CD8-positive, alpha-beta memory T cell (primary cell): ENCODE measurements at regions not wholly inside any gene's neighbourhood (a gene's known extent, or its start where the extent isn't known, plus 50 kb on each side); places are given as distances from the start of the nearest gene placed in this dataset.

Experiments
- CTCF ChIA-PET: fragments of 350-600 bp; sonication (Branson Sonifier 250); formaldehyde crosslinking; loops from one replicate; lab custom pipeline; 2021; ENCODE audit warnings: antibody characterized with exemption; lab: Charles Lee
- POLR2A ChIA-PET: fragments of 350-600 bp; sonication (Branson Sonifier 250); formaldehyde crosslinking; loops from one replicate; lab custom pipeline; 2021; ENCODE audit warnings: antibody characterized with exemption; lab: Charles Lee
- DNase-seq, 5 donors: peaks; one replicate each; pipeline versions ENCODE4 v3.0.0 to v3.0.0-alpha.2; 2020 to 2022; ENCODE audit warnings: mixed read lengths in 1 of 5
- H3K27ac ChIP-seq: one replicate; pipeline ENCODE4 v1.7.0; 2013; ENCODE audit warnings: low read depth, mild to moderate bottlenecking, low read length, moderate library complexity
- H3K27me3 ChIP-seq: 2 replicates; pipeline ENCODE4 v1.7.0; 2013; ENCODE audit warnings: low read length, mild to moderate bottlenecking; ENCODE audit not compliant: insufficient read depth, poor library complexity, severe bottlenecking
- H3K36me3 ChIP-seq: 2 replicates; pipeline ENCODE4 v1.7.0; 2013; ENCODE audit warnings: mild to moderate bottlenecking, low read length, moderate library complexity; ENCODE audit not compliant: insufficient read depth
- H3K4me1 ChIP-seq: 2 replicates; pipeline ENCODE4 v1.7.0; 2013; ENCODE audit warnings: mild to moderate bottlenecking, low read length, moderate library complexity; ENCODE audit not compliant: insufficient read depth
- H3K4me3 ChIP-seq: 2 replicates; pipeline ENCODE4 v1.7.0; 2013; ENCODE audit warnings: mild to moderate bottlenecking, low read length
- H3K9me3 ChIP-seq: 2 replicates; pipeline ENCODE4 v1.7.0; 2013; ENCODE audit warnings: mild to moderate bottlenecking, low read length
- H3K27ac Mint-ChIP-seq, 8 donors: one replicate each; pipeline ENCODE4 v1.8.0; 2020 to 2021; ENCODE audit warnings: mixed read lengths in 8 of 8, mild to moderate bottlenecking in 6 of 8, inconsistent platforms in 3 of 8, moderate library complexity in 3 of 8
- H3K27me3 Mint-ChIP-seq, 2 donors: one replicate each; pipeline ENCODE4 v1.8.0; 2020 to 2021; ENCODE audit warnings: mixed read lengths in 2 of 2, mild to moderate bottlenecking in 1 of 2, moderate library complexity in 1 of 2
- H3K36me3 Mint-ChIP-seq, 3 donors: one replicate each; pipeline ENCODE4 v1.8.0; 2020 to 2021; ENCODE audit warnings: mixed read lengths in 3 of 3, inconsistent platforms in 1 of 3, mild to moderate bottlenecking in 1 of 3
- H3K4me1 Mint-ChIP-seq, 3 donors: one replicate each; pipeline ENCODE4 v1.8.0; 2020 to 2021; ENCODE audit warnings: mixed read lengths in 3 of 3, inconsistent platforms in 1 of 3, mild to moderate bottlenecking in 1 of 3
- H3K4me3 Mint-ChIP-seq, 7 donors: one replicate each; pipeline ENCODE4 v1.8.0; 2020 to 2021; ENCODE audit warnings: mixed read lengths in 7 of 7, mild to moderate bottlenecking in 6 of 7, moderate library complexity in 4 of 7, inconsistent platforms in 2 of 7
- H3K9me3 Mint-ChIP-seq, 5 donors: one replicate each; pipeline ENCODE4 v1.8.0; 2020 to 2022; ENCODE audit warnings: mixed read lengths in 5 of 5, mild to moderate bottlenecking in 3 of 5, moderate library complexity in 2 of 5, inconsistent platforms in 1 of 5

- Histone ChIP-seq H3K9me3 (no peaks in the 10 kb centered on the region), H3K27ac (no peak overlapping the region), H3K4me1 (no peaks in the 10 kb centered on the region), H3K27me3 (no peaks in the 10 kb centered on the region), H3K36me3 (no peaks in the 10 kb centered on the region), H3K4me3 (no peak overlapping the region)
- peaks cover 0 to 12% (median 5%) of the 10 kb centered on the region in 5 donors for H3K9me3 Mint-ChIP-seq
- H3K27ac Mint-ChIP-seq: no peak overlapping the region
- ChIA-PET POLR2A (no interaction called here), CTCF (no interaction called here)
- H3K4me1 Mint-ChIP-seq: no peaks in the 10 kb centered on the region
- no peak for DNase-seq
- no peak overlapping the region for H3K4me3 Mint-ChIP-seq
- H3K27me3 Mint-ChIP-seq: peaks cover 0 to 1% of the 10 kb centered on the region in 2 donors
- no peaks in the 10 kb centered on the region for H3K36me3 Mint-ChIP-seq
These were observed 169.2 kb upstream of the APCDD1 start for GRCh38 chr18:10285283-10285640.

- ChIA-PET CTCF (no interaction called here), POLR2A (no interaction called here)
- Mint-ChIP-seq H3K36me3 (no peaks in the 10 kb centered on the region), H3K9me3 (peaks cover 0 to 12% (median 5%) of the 10 kb centered on the region in 5 donors), H3K27me3 (peaks cover 0 to 1% of the 10 kb centered on the region in 2 donors), H3K4me1 (no peaks in the 10 kb centered on the region), H3K27ac (no peak overlapping the region), H3K4me3 (no peak overlapping the region)
- Histone ChIP-seq H3K27me3 (no peaks in the 10 kb centered on the region), H3K27ac (no peak overlapping the region), H3K4me1 (no peaks in the 10 kb centered on the region), H3K9me3 (no peaks in the 10 kb centered on the region), H3K4me3 (no peak overlapping the region), H3K36me3 (no peaks in the 10 kb centered on the region)
- DNase-seq: no peak
These were observed 167.8 kb upstream of the APCDD1 start for GRCh38 chr18:10286580-10287150.

- Histone ChIP-seq H3K36me3 (no peaks in the 10 kb centered on the region), H3K4me1 (no peaks in the 10 kb centered on the region), H3K27me3 (no peaks in the 10 kb centered on the region), H3K27ac (no peak overlapping the region), H3K4me3 (no peak overlapping the region), H3K9me3 (no peaks in the 10 kb centered on the region)
- no peak overlapping the region for H3K4me3 Mint-ChIP-seq
- no peak overlapping the region for H3K27ac Mint-ChIP-seq
- DNase-seq: no peak
- no peaks in the 10 kb centered on the region for H3K36me3 Mint-ChIP-seq
- POLR2A ChIA-PET: no interaction called here
- H3K4me1 Mint-ChIP-seq: no peaks in the 10 kb centered on the region
- CTCF ChIA-PET: no interaction called here
- peaks cover 2 to 12% (median 5%) of the 10 kb centered on the region in 5 donors for H3K9me3 Mint-ChIP-seq
- H3K27me3 Mint-ChIP-seq: peaks cover 0 to 4% of the 10 kb centered on the region in 2 donors
These were observed 165.2 kb upstream of the APCDD1 start for GRCh38 chr18:10289251-10289650.

DNA sequence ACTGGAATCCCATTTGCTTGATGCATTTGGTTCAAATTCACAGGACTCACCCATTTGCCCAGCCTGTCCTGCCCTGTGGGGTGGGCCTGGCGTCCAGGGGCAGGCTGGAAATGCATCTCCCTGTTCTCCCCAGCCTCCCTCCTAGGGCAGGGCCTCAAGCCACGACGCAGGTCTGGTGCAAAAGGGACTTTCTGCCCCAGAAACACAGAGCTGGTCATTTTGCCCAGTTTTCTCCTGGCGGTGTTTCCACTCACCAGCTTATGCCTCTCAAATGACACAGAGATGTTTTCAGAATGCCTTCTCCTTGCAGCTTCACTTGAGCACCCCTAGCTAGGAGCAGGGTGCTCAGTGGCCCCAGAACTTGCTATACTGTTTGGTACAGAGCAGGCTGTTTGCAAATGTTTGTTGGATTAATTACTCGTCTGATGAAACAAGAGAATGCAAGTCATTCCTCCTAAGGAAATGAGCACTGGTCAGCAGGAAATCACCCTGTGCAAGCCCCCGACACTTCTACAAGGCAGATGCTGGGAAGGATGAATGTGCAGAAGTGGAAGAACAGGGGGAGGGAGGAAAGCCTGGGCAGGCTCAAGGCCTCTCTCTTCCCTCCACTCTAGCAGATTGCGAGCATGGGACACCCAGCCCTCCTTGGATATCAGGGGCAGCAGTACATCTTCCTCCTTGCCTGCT is 164.3 kb upstream of the APCDD1 start:
- Mint-ChIP-seq H3K36me3 (no peaks in the 10 kb centered on the region), H3K4me3 (no peak overlapping the region), H3K27ac (no peak overlapping the region), H3K9me3 (peaks cover 2 to 12% (median 5%) of the 10 kb centered on the region in 5 donors), H3K4me1 (no peaks in the 10 kb centered on the region), H3K27me3 (peaks cover 0 to 4% of the 10 kb centered on the region in 2 donors)
- Histone ChIP-seq H3K27ac (no peak overlapping the region), H3K4me3 (no peak overlapping the region), H3K27me3 (no peaks in the 10 kb centered on the region), H3K9me3 (no peaks in the 10 kb centered on the region), H3K36me3 (no peaks in the 10 kb centered on the region), H3K4me1 (no peaks in the 10 kb centered on the region)
- no peak for DNase-seq
- ChIA-PET POLR2A (no interaction called here), CTCF (no interaction called here)

DNA sequence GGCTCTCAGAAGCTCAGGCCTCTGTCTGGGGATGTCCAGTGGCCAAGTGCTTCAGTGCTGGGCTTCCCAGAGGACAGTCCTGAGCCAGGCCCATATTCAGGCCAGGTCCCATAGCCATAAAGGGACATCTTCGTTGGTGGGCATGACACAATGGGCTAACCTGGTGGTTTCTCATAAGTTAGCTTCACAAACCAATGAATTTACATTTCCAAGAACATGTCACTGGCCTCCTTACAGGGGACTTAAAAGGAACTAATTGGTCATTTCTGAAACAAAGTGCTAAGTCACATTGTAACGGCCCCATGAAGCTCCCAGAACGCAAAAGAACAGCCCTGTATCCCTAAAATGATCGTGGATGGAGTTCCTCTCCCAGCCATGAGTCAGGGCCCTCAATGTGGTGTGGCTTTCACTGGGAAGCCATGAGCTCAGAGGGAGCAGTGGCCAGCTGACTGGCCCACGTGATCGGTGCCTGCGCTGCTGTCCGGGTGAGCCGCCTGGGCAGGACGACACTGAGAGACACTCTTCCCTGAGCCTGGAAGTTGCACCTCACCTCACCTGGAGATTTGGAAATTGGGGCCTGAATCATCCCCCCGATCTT is 163.7 kb upstream of the APCDD1 start:
- POLR2A ChIA-PET: no interaction called here

DNA sequence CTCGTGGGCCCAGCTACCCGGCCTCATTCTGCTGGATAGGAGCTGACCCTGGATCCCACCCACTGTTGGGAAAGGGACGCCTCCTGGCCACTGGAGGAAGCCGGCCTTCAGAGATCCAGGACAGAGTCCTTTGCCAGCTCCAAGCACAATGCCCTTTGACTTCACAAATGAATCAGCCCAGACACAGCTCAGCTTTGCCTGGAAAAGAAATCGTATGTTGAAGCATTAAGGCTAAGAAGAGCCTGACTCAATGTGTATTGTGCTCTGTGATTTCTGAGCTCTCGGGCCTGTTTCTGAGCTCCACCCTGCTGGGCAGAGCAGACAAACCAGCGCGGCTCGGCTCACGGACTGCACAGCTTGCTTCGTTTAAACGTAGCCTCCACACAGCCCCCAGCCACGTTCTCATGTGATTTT is 162.9 kb upstream of the APCDD1 start:
- CTCF ChIA-PET: no interaction called here
- Mint-ChIP-seq H3K9me3 (peaks cover 2 to 12% (median 5%) of the 10 kb centered on the region in 5 donors), H3K27ac (no peak overlapping the region), H3K36me3 (no peaks in the 10 kb centered on the region), H3K4me3 (no peak overlapping the region), H3K4me1 (no peaks in the 10 kb centered on the region), H3K27me3 (peaks cover 0 to 4% of the 10 kb centered on the region in 2 donors)
- no peaks in the 10 kb centered on the region for H3K4me1 ChIP-seq
- POLR2A ChIA-PET: no interaction called here
- DNase-seq: no peak
- no peaks in the 10 kb centered on the region for H3K9me3 ChIP-seq
- no peaks in the 10 kb centered on the region for H3K36me3 ChIP-seq
- H3K27me3 ChIP-seq: no peaks in the 10 kb centered on the region
- H3K4me3 ChIP-seq: no peak overlapping the region
- H3K27ac ChIP-seq: no peak overlapping the region

More for the DNA sequence above, 163.7 kb upstream of the APCDD1 start:
- no peak overlapping the region for H3K27ac ChIP-seq
- CTCF ChIA-PET: no interaction called here
- Mint-ChIP-seq H3K4me1 (no peaks in the 10 kb centered on the region), H3K27ac (no peak overlapping the region), H3K27me3 (peaks cover 0 to 4% of the 10 kb centered on the region in 2 donors), H3K4me3 (no peak overlapping the region), H3K9me3 (peaks cover 2 to 12% (median 5%) of the 10 kb centered on the region in 5 donors), H3K36me3 (no peaks in the 10 kb centered on the region)
- no peak overlapping the region for H3K4me3 ChIP-seq
- H3K27me3 ChIP-seq: no peaks in the 10 kb centered on the region
- no peaks in the 10 kb centered on the region for H3K9me3 ChIP-seq
- DNase-seq: no peak
- H3K36me3 ChIP-seq: no peaks in the 10 kb centered on the region
- no peaks in the 10 kb centered on the region for H3K4me1 ChIP-seq

GRCh38 chr18:10293966-10294365 is 160.5 kb upstream of the APCDD1 start:
- no peaks in the 10 kb centered on the region for H3K36me3 ChIP-seq
- no peak overlapping the region for H3K27ac ChIP-seq
- Mint-ChIP-seq H3K9me3 (peaks cover 0 to 9% (median 3%) of the 10 kb centered on the region in 5 donors), H3K4me1 (no peaks in the 10 kb centered on the region), H3K36me3 (no peaks in the 10 kb centered on the region), H3K27me3 (peaks cover 2 to 3% of the 10 kb centered on the region in 2 donors), H3K27ac (no peak overlapping the region), H3K4me3 (no peak overlapping the region)
- ChIA-PET CTCF (no interaction called here), POLR2A (no interaction called here)
- no peak overlapping the region for H3K4me3 ChIP-seq
- no peaks in the 10 kb centered on the region for H3K27me3 ChIP-seq
- H3K9me3 ChIP-seq: no peaks in the 10 kb centered on the region
- DNase-seq: no peak
- H3K4me1 ChIP-seq: no peaks in the 10 kb centered on the region

DNA sequence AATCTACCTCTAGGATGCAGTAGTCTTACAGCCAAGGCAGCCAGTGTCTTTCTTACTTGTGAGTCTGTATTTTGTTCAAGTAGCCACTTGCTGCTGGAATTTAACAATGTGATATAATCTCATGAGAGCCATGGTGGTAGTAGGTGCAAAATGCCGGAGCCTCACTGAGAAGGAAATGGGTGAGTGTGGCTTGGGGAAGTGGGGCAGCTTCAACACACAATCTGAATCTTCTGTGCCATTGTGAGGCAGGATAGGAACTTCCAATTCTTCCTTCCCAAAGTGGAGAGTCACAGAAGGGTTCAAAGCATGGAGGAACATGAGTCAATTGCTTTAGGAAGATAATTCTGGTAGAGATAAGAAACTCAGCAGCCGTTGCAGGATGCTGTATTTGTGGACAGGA is 158.7 kb upstream of the APCDD1 start:
- Histone ChIP-seq H3K36me3 (no peaks in the 10 kb centered on the region), H3K27me3 (no peaks in the 10 kb centered on the region), H3K4me1 (no peaks in the 10 kb centered on the region), H3K27ac (no peak overlapping the region), H3K4me3 (no peak overlapping the region), H3K9me3 (no peaks in the 10 kb centered on the region)
- Mint-ChIP-seq H3K27ac (no peak overlapping the region), H3K4me3 (no peak overlapping the region), H3K27me3 (peaks cover 2 to 4% of the 10 kb centered on the region in 2 donors), H3K36me3 (no peaks in the 10 kb centered on the region), H3K4me1 (no peaks in the 10 kb centered on the region), H3K9me3 (peaks cover 0 to 10% (median 0%) of the 10 kb centered on the region in 5 donors)
- ChIA-PET POLR2A (no interaction called here), CTCF (no interaction called here)
- no peak for DNase-seq
